ENCODE measurements at regions not wholly inside any gene's neighbourhood (a gene's known extent, or its start where the extent isn't known, plus 50 kb on each side); places are given as distances from the start of the nearest gene placed in this dataset.

- H3K4me1 ChIP-seq (ENCODE audit: insufficient read depth, low read length): peaks cover 12% of the 10 kb centered on the region
- H3K4me3 ChIP-seq (ENCODE audit: low read length): no peak overlapping the region
- peaks cover 30% of the 10 kb centered on the region for H3K27me3 ChIP-seq (ENCODE audit: insufficient read depth, low read length)
- H3K9me3 ChIP-seq (ENCODE audit: low read depth, low read length): no peaks in the 10 kb centered on the region
Measured at GRCh38 chr11:32332990-32333319, 102.4 kb downstream of the WT1 start.

GRCh38 chr11:32333320-32333991, 101.9 kb downstream of the WT1 start:
- no peaks in the 10 kb centered on the region for H3K9me3 ChIP-seq (ENCODE audit: low read depth, low read length)
- H3K4me3 ChIP-seq (ENCODE audit: low read length): peak overlapping the region; percentile 16
- peaks cover 12% of the 10 kb centered on the region for H3K4me1 ChIP-seq (ENCODE audit: insufficient read depth, low read length)
- peaks cover 30% of the 10 kb centered on the region for H3K27me3 ChIP-seq (ENCODE audit: insufficient read depth, low read length)

- H3K27me3 ChIP-seq (ENCODE audit: insufficient read depth, low read length): peaks cover 30% of the 10 kb centered on the region
- H3K4me3 ChIP-seq (ENCODE audit: low read length): no peak overlapping the region
- H3K9me3 ChIP-seq (ENCODE audit: low read depth, low read length): no peaks in the 10 kb centered on the region
- H3K4me1 ChIP-seq (ENCODE audit: insufficient read depth, low read length): peaks cover 12% of the 10 kb centered on the region
Measured at GRCh38 chr11:32334822-32335221, 100.5 kb downstream of the WT1 start.
